ENCODE measurements at regions not wholly inside any gene's neighbourhood (a gene's known extent, or its start where the extent isn't known, plus 50 kb on each side); places are given as distances from the start of the nearest gene placed in this dataset.

DNA sequence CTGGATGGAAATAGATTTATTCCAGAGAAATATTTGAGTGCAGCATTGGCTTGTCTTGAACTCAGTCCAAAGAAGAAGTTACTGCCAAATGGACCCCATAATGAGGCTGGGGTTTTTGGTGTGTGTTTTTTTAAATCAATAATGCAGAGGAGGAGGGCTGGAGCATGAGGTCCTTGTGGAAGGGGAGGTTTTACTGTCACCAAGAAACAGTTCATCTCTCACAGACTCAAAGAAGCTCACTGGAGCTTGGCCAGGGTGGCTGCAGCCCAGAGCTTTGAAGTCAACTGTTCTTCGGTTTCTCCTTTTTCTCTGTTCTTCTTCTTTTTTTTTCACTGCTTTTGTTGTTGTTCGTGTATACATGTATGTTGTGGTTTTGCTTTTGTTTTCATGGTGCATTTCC is 377.7 kb downstream of the FBXW7 start:
- TF ChIP-seq CTCF (IDR thresholded peaks at IDR 0.05 in 2 of 3, conservative IDR thresholded peaks at IDR 0.05 in 1 of 3; ENCODE audit: borderline replicate concordance in 1 of 3, insufficient read depth in 1 of 3, low read depth in 2 of 3, low read length in 2 of 3) (no peak), POLR2AphosphoS5 (IDR thresholded peaks at IDR 0.05; ENCODE audit: low read depth, low read length) (no peak), POLR2A (IDR thresholded peaks at IDR 0.05; ENCODE audit: borderline replicate concordance, extremely low read depth, insufficient read depth, insufficient read length) (no peak)
